T-helper 1 cell treated with Interleukin-12 subunit alpha and Interleukin-12 subunit beta and Interleukin-4 antibody, amounts not matched to agents 30 μg/mL and 1 μg/mL, for 36 hours (primary cell): ENCODE measurements at regions not wholly inside any gene's neighbourhood (a gene's known extent, or its start where the extent isn't known, plus 50 kb on each side); places are given as distances from the start of the nearest gene placed in this dataset.

Experiments used
- H3K27ac Mint-ChIP-seq: one replicate; pipeline ENCODE4 v1.8.0; 2021; ENCODE audit warnings: mild to moderate bottlenecking, mixed read lengths
- H3K27me3 Mint-ChIP-seq: one replicate; pipeline ENCODE4 v1.8.0; 2021; ENCODE audit warnings: low read depth, mixed read lengths
- H3K36me3 Mint-ChIP-seq: one replicate; pipeline ENCODE4 v1.8.0; 2021; ENCODE audit warnings: low read depth, mixed read lengths
- H3K4me1 Mint-ChIP-seq: one replicate; pipeline ENCODE4 v1.8.0; 2021; ENCODE audit warnings: low read depth, mixed read lengths
- H3K4me3 Mint-ChIP-seq: one replicate; pipeline ENCODE4 v1.8.0; 2021; ENCODE audit warnings: mild to moderate bottlenecking, moderate library complexity, mixed read lengths
- H3K9me3 Mint-ChIP-seq: one replicate; pipeline ENCODE4 v1.8.0; 2021; ENCODE audit warnings: mixed read lengths

DNA sequence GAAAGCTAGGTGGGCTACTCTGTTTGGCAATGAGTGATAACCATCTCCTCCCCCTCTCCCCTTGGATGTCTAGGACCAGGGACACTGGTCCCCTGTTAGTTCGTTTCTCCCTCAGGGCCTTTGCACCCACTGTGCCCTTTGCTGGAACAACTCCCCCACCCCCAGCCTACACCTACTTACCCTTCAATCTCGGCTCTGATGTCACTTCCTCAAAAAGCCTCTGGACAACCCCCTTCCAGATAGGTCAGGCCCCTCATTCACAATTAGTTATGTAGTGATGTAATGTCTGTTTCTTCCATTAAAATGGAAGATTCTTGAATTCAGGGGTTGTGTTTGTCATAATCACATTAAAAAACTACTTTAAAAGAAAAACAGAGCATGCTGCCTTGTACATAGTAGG is 152.9 kb downstream of the SNX10 start:
- H3K4me3 Mint-ChIP-seq = no peak overlapping the region
- H3K36me3 Mint-ChIP-seq = no peaks in the 10 kb centered on the region
- no peak overlapping the region for H3K27ac Mint-ChIP-seq
- peaks cover 11% of the 10 kb centered on the region for H3K27me3 Mint-ChIP-seq
- H3K4me1 Mint-ChIP-seq = no peaks in the 10 kb centered on the region
- no peaks in the 10 kb centered on the region for H3K9me3 Mint-ChIP-seq

DNA sequence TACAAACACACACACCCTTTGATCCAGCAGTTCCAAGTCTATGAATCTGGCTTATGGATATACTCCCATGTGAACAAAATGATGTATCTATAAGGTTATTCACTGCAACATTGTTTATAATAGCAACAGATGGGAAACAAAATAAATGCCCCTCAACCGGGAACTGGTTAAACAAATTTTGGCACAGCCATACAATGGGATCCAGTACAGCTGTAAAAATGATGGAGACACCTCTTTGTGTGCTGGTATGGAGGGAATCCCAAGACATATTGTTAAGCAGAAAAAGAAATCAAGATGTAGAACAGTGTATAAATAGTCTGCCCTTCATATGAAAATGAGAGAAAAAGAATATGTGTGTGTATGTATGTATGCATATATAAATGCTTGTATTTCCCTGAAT is 155.5 kb downstream of the SNX10 start:
- H3K4me3 Mint-ChIP-seq = no peak overlapping the region
- H3K27me3 Mint-ChIP-seq = peaks cover 7% of the 10 kb centered on the region
- H3K36me3 Mint-ChIP-seq = no peaks in the 10 kb centered on the region

GRCh38 chr7:26449175-26450165 is 157.8 kb downstream of the SNX10 start:
- Mint-ChIP-seq H3K27ac (no peak overlapping the region), H3K36me3 (no peaks in the 10 kb centered on the region), H3K4me3 (no peak overlapping the region), H3K27me3 (peaks cover 7% of the 10 kb centered on the region), H3K9me3 (no peaks in the 10 kb centered on the region), H3K4me1 (no peaks in the 10 kb centered on the region)

More for the DNA sequence above, 155.5 kb downstream of the SNX10 start:
- Mint-ChIP-seq H3K4me1 (no peaks in the 10 kb centered on the region), H3K27ac (no peak overlapping the region), H3K9me3 (no peaks in the 10 kb centered on the region)

- no peaks in the 10 kb centered on the region for H3K4me1 Mint-ChIP-seq
Observed at GRCh38 chr7:26451997-26452396, 160.3 kb downstream of the SNX10 start.

GRCh38 chr7:26454180-26454579 is 162.5 kb downstream of the SNX10 start:
- Mint-ChIP-seq H3K27ac (no peak overlapping the region), H3K4me3 (no peak overlapping the region), H3K4me1 (no peaks in the 10 kb centered on the region), H3K27me3 (no peaks in the 10 kb centered on the region), H3K36me3 (no peaks in the 10 kb centered on the region), H3K9me3 (no peaks in the 10 kb centered on the region)

More at GRCh38 chr7:26451997-26452396, 160.3 kb downstream of the SNX10 start:
- Mint-ChIP-seq H3K36me3 (no peaks in the 10 kb centered on the region), H3K4me3 (no peak overlapping the region), H3K27me3 (peaks cover 7% of the 10 kb centered on the region), H3K9me3 (no peaks in the 10 kb centered on the region), H3K27ac (no peak overlapping the region)

GRCh38 chr7:26457696-26458327 is 166.2 kb downstream of the SNX10 start:
- no peaks in the 10 kb centered on the region for H3K4me1 Mint-ChIP-seq
- H3K4me3 Mint-ChIP-seq = no peak overlapping the region
- no peaks in the 10 kb centered on the region for H3K36me3 Mint-ChIP-seq
- H3K27me3 Mint-ChIP-seq = peaks cover 4% of the 10 kb centered on the region
- H3K9me3 Mint-ChIP-seq = no peaks in the 10 kb centered on the region
- no peak overlapping the region for H3K27ac Mint-ChIP-seq

- Mint-ChIP-seq H3K9me3 (no peaks in the 10 kb centered on the region), H3K36me3 (no peaks in the 10 kb centered on the region), H3K4me1 (no peaks in the 10 kb centered on the region), H3K27ac (no peak overlapping the region), H3K27me3 (peaks cover 4% of the 10 kb centered on the region), H3K4me3 (no peak overlapping the region)
Observed at GRCh38 chr7:26458466-26459145, 166.9 kb downstream of the SNX10 start.

GRCh38 chr7:26459540-26460193 is 168.0 kb downstream of the SNX10 start:
- H3K27ac Mint-ChIP-seq = no peak overlapping the region
- H3K36me3 Mint-ChIP-seq = no peaks in the 10 kb centered on the region
- no peaks in the 10 kb centered on the region for H3K9me3 Mint-ChIP-seq
- no peak overlapping the region for H3K4me3 Mint-ChIP-seq
- H3K27me3 Mint-ChIP-seq = peaks cover 4% of the 10 kb centered on the region
- no peaks in the 10 kb centered on the region for H3K4me1 Mint-ChIP-seq

DNA sequence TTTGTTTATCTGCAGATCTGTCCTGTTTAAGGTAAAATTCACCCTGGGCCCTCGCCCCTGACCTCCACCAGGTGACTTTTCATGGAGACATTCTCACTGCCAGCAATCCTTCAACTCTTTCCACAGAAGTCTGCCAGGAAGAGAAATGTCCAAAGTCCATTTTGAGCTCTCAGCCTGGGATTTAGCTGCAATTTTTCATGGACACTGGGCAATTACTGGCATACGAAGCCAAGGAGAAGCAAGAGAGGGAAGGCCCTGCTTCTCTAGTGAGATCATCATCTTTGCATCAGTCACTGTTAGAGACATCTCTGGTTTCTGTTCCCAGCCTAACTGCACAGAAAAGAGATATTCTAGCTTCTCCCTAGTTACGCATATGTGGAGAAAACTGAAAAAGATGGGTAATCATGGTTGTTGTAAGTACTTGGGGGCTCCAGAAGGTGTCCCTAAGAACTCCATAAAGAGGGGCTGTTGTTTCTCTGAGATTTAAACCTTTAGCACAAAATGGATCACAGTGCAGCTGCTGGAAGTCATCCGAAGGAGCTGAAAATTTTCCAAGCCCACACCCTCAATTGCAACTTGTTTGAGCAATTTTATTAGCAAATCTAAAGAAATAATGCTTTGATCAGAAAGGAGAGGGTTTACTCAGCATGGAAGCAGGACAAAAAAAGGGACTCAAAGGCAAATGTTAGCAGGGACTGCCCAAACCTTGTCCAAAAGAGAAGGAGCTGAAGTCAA is 168.9 kb downstream of the SNX10 start:
- no peak overlapping the region for H3K4me3 Mint-ChIP-seq
- H3K36me3 Mint-ChIP-seq = no peaks in the 10 kb centered on the region
- no peaks in the 10 kb centered on the region for H3K9me3 Mint-ChIP-seq
- H3K4me1 Mint-ChIP-seq = no peaks in the 10 kb centered on the region
- H3K27me3 Mint-ChIP-seq = peaks cover 4% of the 10 kb centered on the region
- no peak overlapping the region for H3K27ac Mint-ChIP-seq

DNA sequence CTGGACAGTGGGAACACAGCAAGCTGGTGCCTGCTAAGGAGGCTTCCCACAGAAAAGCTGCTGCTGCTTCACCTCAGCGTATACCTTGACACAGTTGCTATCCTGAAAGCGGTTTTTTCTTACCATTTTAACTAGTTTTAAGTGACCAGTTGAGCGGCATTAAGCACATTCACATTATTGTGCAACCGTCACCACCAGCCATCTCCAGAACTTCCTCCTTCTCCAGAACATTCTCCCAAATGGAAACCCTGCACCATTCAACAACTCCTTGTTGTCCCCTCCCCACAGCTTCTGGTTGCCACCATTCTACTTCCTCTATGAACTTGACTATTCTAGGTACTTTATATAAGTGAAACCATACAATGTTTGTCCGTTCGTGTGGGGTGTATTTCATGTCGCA is 169.9 kb downstream of the SNX10 start:
- Mint-ChIP-seq H3K27me3 (peaks cover 4% of the 10 kb centered on the region), H3K4me3 (no peak overlapping the region), H3K9me3 (no peaks in the 10 kb centered on the region), H3K27ac (no peak overlapping the region), H3K36me3 (no peaks in the 10 kb centered on the region), H3K4me1 (no peaks in the 10 kb centered on the region)

- H3K27me3 Mint-ChIP-seq = peaks cover 8% of the 10 kb centered on the region
- no peaks in the 10 kb centered on the region for H3K4me1 Mint-ChIP-seq
- no peak overlapping the region for H3K4me3 Mint-ChIP-seq
- no peaks in the 10 kb centered on the region for H3K36me3 Mint-ChIP-seq
- H3K27ac Mint-ChIP-seq = no peak overlapping the region
- no peaks in the 10 kb centered on the region for H3K9me3 Mint-ChIP-seq
Observed at GRCh38 chr7:26466007-26466406, 174.3 kb downstream of the SNX10 start.

GRCh38 chr7:26467104-26467503 is 175.4 kb downstream of the SNX10 start:
- H3K27ac Mint-ChIP-seq = no peak overlapping the region
- H3K4me1 Mint-ChIP-seq = no peaks in the 10 kb centered on the region
- no peaks in the 10 kb centered on the region for H3K36me3 Mint-ChIP-seq
- H3K9me3 Mint-ChIP-seq = no peaks in the 10 kb centered on the region
- peaks cover 4% of the 10 kb centered on the region for H3K27me3 Mint-ChIP-seq
- no peak overlapping the region for H3K4me3 Mint-ChIP-seq

DNA sequence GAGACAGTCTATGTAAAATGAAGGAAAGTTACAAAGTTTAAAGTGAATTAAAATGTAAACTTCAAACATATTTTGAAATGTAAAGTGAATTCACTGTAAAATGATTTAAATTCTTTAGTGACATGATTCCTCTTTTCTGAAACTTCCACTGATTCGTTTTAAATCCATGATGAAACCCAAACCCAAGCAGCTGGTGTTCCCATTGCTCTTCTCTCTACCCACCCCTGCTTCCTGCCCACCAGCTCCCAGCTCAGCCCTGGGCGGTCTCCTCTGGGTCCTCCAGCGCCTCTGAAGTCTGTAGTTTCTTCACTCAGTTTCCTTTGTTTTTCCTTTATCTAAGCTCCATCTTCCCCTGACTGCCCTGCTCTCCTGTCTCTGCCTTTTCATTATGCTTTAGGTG is 175.9 kb downstream of the SNX10 start:
- Mint-ChIP-seq H3K27ac (no peak overlapping the region), H3K36me3 (no peaks in the 10 kb centered on the region), H3K4me1 (no peaks in the 10 kb centered on the region), H3K27me3 (peaks cover 4% of the 10 kb centered on the region), H3K9me3 (no peaks in the 10 kb centered on the region), H3K4me3 (no peak overlapping the region)

DNA sequence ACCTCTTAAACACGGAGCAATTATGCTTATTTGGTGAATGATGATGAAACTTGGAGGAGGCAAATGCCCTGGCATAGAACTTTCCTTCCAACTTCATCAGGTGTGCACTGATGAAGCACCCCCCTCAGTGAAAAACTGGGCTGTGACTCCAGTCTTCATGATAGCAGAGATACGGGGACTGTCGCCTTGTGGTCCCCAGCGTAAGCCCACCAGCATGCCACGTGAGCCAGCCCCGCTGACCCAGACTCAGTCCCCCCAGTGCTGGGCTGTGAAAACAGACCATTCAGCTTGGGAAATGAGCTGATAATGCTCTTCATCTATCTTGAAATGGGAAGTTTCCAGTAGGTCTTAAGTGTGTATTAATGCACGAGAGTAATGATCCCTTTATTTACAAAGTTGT is 177.0 kb downstream of the SNX10 start:
- peaks cover 4% of the 10 kb centered on the region for H3K27me3 Mint-ChIP-seq
- no peak overlapping the region for H3K4me3 Mint-ChIP-seq
- H3K9me3 Mint-ChIP-seq = no peaks in the 10 kb centered on the region
- H3K4me1 Mint-ChIP-seq = no peaks in the 10 kb centered on the region
- H3K36me3 Mint-ChIP-seq = no peaks in the 10 kb centered on the region
- no peak overlapping the region for H3K27ac Mint-ChIP-seq
